Spleen (tissue), 11 donors: ENCODE measurements at regions not wholly inside any gene's neighbourhood (a gene's known extent, or its start where the extent isn't known, plus 50 kb on each side); places are given as distances from the start of the nearest gene placed in this dataset.
"Not testable (repeated sequence)": the region's sequence is repeated elsewhere in the genome, so short reads cannot be mapped to it uniquely, and the experiment has no call there.

Experiments
- DNase-seq: peaks from one replicate; pipeline ENCODE4 v3.0.0-alpha.2; 2020
- H3K27ac ChIP-seq, 8 donors: fragments of 200-600 bp; sonication (generic) in 7 of 8; 1 replicate in 4 of 8; 2 replicates in 4 of 8; pipeline versions ENCODE4 v1.5.0 to v1.8.0; 2016 to 2021; ENCODE audit warnings: inconsistent platforms in 4 of 8, mild to moderate bottlenecking in 4 of 8, moderate library complexity in 1 of 8
- H3K27me3 ChIP-seq, 7 donors: fragments of 200-600 bp; sonication (generic) in 6 of 7; replicated peaks in 1 of 7; 1 replicate in 4 of 7; 2 replicates in 3 of 7; pipeline versions ENCODE4 v1.5.0 to v1.8.0; 2016 to 2021; ENCODE audit warnings: inconsistent platforms in 3 of 7, mild to moderate bottlenecking in 1 of 7
- H3K36me3 ChIP-seq, 6 donors: fragments of 200-600 bp; sonication (generic) in 5 of 6; 1 replicate in 4 of 6; 2 replicates in 2 of 6; pipeline versions ENCODE4 v1.5.0 to v1.8.0; 2016 to 2021; ENCODE audit warnings: inconsistent platforms in 2 of 6
- H3K4me1 ChIP-seq, 6 donors: fragments of 200-600 bp; sonication (generic) in 5 of 6; 1 replicate in 3 of 6; 2 replicates in 3 of 6; pipeline versions ENCODE4 v1.5.0 to v1.8.0; 2016 to 2021; ENCODE audit warnings: inconsistent platforms in 3 of 6
- H3K4me3 ChIP-seq, 8 donors: fragments of 200-600 bp; sonication (generic) in 7 of 8; 1 replicate in 4 of 8; 2 replicates in 4 of 8; pipeline versions ENCODE4 v1.5.0 to v1.8.0; 2016 to 2021; ENCODE audit warnings: inconsistent platforms in 4 of 8, mild to moderate bottlenecking in 4 of 8, moderate library complexity in 2 of 8
- H3K9me3 ChIP-seq, 8 donors: fragments of 200-600 bp; sonication (generic) in 7 of 8; 1 replicate in 4 of 8; 2 replicates in 4 of 8; pipeline versions ENCODE4 v1.5.0 to v1.8.0; 2016 to 2021; ENCODE audit warnings: inconsistent platforms in 4 of 8
- POLR2A ChIP-seq, 3 donors: fragments of 450-650 bp; IDR thresholded peaks; one replicate each; pipeline ENCODE4 v1.5.1; 2017; ENCODE audit warnings: antibody characterized with exemption in 3 of 3, mild to moderate bottlenecking in 1 of 3
- POLR2AphosphoS5 ChIP-seq, 3 donors: sonication (generic); formaldehyde crosslinking; IDR thresholded peaks; one replicate each; pipeline ENCODE4 v1.5.1; 2017; ENCODE audit warnings: antibody characterized with exemption in 3 of 3
- WGBS, 5 donors: extraction: QIAGEN DNeasy Blood & Tissue Kit in 3 of 5; methylation state at CpG; one replicate each; pipeline versions ENCODE4 v1.1.5 to v1.1.7; 2013 to 2018; 5-methylcytosine and 5-hydroxymethylcytosine counted together
- intact Hi-C: fragments of 100-400 bp; cut with DNase I; formaldehyde crosslinking; loops from one replicate; pipeline ENCODE4 v1.15.0; 2023; ENCODE audit warnings: low total_unique reads
- TF ChIP-seq, protein P1 (sequence below), 11 experiments: fragments of 200-600 bp in 7 of 11; fragments of 450-650 bp in 4 of 11; sonication (generic) in 4 of 11; IDR thresholded peaks in 8 of 11; conservative IDR thresholded peaks in 3 of 11; 1 replicate in 7 of 11; 2 replicates in 4 of 11; pipeline versions ENCODE4 v1.4.0 to v1.8.0; 2016 to 2021; ENCODE audit warnings: antibody characterized with exemption in 11 of 11, inconsistent platforms in 4 of 11, mild to moderate bottlenecking in 1 of 11
- donor health status: healthy with polysubstance abuse.
- donor health status: DM: no; HTN: no; CAD: no; lungs with moderate emphysema.
- donor health status: DM: no; HTN: no; CAD: no.
- donor health status: Bipolar disorder and iron deficiency.
- donor health status: healthy.
- donor health status: DM: no; HTN: no; CAD: no.
- donor health status: DM: yes; HTN: yes; CAD: no.

DNA sequence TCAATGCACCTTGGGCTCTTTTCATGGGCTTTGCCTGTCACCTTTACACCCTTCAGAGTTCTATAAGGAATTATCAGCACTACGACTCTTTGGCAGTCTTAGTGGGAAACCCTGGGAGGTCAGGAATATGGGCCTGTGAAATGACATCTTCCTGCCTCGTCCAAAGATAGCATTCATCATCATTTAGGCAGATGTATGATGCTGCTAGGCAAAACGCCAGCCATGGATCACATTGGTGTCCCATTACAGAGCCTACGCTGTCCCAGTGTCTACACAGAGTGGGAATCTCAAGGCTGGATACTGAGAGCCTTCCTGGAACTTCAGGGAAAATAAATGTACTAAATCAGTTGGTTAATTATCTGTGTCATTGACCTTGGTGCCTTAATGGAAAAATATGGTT is 259.4 kb upstream of the CELF2 start:
- no peak for TF ChIP-seq POLR2AphosphoS5 (IDR thresholded peaks at IDR 0.05)
- TF ChIP-seq POLR2A (IDR thresholded peaks at IDR 0.05), result no peak
- TF ChIP-seq, protein P1, sequence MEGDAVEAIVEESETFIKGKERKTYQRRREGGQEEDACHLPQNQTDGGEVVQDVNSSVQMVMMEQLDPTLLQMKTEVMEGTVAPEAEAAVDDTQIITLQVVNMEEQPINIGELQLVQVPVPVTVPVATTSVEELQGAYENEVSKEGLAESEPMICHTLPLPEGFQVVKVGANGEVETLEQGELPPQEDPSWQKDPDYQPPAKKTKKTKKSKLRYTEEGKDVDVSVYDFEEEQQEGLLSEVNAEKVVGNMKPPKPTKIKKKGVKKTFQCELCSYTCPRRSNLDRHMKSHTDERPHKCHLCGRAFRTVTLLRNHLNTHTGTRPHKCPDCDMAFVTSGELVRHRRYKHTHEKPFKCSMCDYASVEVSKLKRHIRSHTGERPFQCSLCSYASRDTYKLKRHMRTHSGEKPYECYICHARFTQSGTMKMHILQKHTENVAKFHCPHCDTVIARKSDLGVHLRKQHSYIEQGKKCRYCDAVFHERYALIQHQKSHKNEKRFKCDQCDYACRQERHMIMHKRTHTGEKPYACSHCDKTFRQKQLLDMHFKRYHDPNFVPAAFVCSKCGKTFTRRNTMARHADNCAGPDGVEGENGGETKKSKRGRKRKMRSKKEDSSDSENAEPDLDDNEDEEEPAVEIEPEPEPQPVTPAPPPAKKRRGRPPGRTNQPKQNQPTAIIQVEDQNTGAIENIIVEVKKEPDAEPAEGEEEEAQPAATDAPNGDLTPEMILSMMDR (IDR thresholded peaks at IDR 0.05 in 8 of 11, conservative IDR thresholded peaks at IDR 0.05 in 3 of 11), result no peak
- Histone ChIP-seq H3K36me3 (no peaks in the 10 kb centered on the region), H3K27ac (no peak overlapping the region), H3K4me3 (no peak overlapping the region), H3K27me3 (no peaks in the 10 kb centered on the region), H3K4me1 (no peaks in the 10 kb centered on the region), H3K9me3 (no peaks in the 10 kb centered on the region)
- intact Hi-C loops, result no loop called here
- 55 to 76% (median 73%) methylated on average over 4 of the region's 4 CpGs for WGBS, 5 donors
- DNase-seq, result no peak

DNA sequence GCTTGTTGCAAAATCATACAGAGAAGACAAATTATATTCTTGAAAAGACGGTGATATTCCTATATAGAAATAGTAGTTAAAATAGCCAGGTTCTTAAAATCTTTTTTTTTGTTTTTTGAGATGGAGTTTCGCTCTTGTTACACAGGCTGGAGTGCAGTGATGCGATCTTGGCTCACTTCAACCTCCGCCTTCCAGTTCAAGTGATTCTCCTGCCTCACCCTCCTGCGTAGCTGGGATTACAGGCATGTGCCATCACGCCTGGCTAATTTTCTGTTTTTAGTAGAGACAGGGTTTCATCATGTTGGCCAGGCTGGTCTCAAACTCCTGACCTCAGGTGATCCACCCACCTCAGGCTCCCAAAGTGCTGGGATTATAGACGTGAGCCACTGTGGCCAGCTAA is 257.9 kb upstream of the CELF2 start:
- WGBS, 5 donors, result 84 to 92% (median 90%) methylated on average over 7 of the region's 7 CpGs
- intact Hi-C loops, DNase-seq: not testable (repeated sequence)

DNA sequence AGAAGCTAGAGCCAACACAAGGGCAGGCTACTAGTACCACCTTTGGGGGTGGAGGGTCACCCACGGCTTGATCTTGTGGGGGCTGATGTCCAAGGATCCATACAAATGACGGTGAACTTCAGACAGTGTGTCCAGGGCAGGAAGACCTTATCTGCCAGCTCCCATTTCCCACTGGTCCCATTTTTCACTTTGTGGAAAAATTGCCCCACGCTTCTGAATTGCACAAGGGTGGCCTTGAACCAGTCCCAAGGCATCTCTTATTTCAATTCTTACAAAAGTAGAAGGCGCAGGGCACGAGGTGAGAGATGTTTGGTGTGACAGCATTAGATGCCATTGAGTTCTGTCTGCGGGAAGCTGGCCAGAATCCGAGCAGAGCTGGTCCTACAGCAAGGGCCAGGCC is 252.7 kb upstream of the CELF2 start:
- WGBS, 5 donors, result 78 to 87% (median 85%) methylated on average over 7 of the region's 7 CpGs
- intact Hi-C loops, result no loop called here

More for the DNA sequence above, 257.9 kb upstream of the CELF2 start:
- H3K27me3 ChIP-seq, H3K27ac ChIP-seq, H3K4me3 ChIP-seq, H3K36me3 ChIP-seq, H3K9me3 ChIP-seq, H3K4me1 ChIP-seq: not testable (repeated sequence)

DNA sequence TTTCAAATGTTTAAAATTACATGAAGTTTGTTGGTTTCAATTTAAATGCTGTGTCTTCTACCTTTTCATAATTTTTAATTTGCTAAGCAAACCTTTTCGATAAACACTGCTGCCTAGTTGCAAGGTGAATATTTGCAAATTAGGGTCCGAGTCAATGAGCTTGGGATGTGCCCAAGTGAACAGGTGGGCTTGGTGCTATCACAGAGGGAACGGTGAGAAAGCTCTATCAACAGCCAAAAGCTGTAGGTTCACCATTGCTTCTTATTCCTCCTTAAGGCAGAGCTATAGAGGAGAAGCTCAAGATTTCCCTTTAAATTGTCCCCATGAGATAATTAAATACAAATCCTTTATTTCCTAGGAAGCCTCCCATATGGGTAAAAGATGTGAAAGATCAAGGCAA is 245.3 kb upstream of the CELF2 start:
- 78 to 94% (median 87%) methylated on average over 3 of the region's 3 CpGs for WGBS, 5 donors
- intact Hi-C loops, result no loop called here
- H3K27ac ChIP-seq, result no peak overlapping the region
- TF ChIP-seq POLR2A (IDR thresholded peaks at IDR 0.05), result no peak
- TF ChIP-seq, protein P1 (IDR thresholded peaks at IDR 0.05 in 8 of 11, conservative IDR thresholded peaks at IDR 0.05 in 3 of 11), result no peak
- no peak for TF ChIP-seq POLR2AphosphoS5 (IDR thresholded peaks at IDR 0.05)
- H3K4me1 ChIP-seq, result no peaks in the 10 kb centered on the region
- H3K4me3 ChIP-seq, result no peak overlapping the region
- no peaks in the 10 kb centered on the region for H3K27me3 ChIP-seq
- no peaks in the 10 kb centered on the region for H3K36me3 ChIP-seq
- no peaks in the 10 kb centered on the region for H3K9me3 ChIP-seq
- no peak for DNase-seq

More for the DNA sequence above, 252.7 kb upstream of the CELF2 start:
- no peak for DNase-seq
- H3K4me1 ChIP-seq, result no peaks in the 10 kb centered on the region
- no peak overlapping the region for H3K4me3 ChIP-seq
- no peak for TF ChIP-seq POLR2A (IDR thresholded peaks at IDR 0.05)
- TF ChIP-seq, protein P1 (IDR thresholded peaks at IDR 0.05 in 8 of 11, conservative IDR thresholded peaks at IDR 0.05 in 3 of 11), result no peak
- no peak for TF ChIP-seq POLR2AphosphoS5 (IDR thresholded peaks at IDR 0.05)
- H3K27ac ChIP-seq, result no peak overlapping the region
- H3K27me3 ChIP-seq, result no peaks in the 10 kb centered on the region
- H3K9me3 ChIP-seq, result no peaks in the 10 kb centered on the region
- H3K36me3 ChIP-seq, result no peaks in the 10 kb centered on the region

DNA sequence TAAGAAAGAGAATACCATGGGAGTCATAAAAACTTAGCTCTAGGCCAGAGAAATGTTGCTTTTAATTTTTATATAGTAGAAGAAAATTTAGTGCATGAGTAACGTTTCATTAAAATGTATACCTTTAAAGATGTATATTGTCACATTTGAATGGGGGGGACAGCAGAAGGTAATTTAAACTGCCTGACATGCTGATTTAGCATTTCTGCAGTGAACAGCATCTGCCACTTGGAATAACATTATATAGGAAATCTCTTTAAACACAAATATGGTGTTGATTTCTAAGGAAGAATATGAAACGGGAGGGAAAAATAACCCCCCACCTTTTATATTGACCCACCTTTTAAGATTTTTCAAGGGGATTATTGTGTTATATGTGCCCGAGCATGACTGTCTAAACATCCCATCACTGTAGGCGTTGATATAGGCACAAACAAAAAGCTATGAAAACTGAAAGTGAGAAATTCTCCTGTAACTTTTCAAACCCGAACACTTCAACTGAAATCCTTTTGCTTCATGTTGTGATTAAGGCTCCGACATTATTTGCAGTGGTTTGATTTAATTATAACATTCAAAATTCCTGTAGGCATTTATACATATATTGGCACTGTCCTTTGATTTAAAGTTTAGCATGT is 244.7 kb upstream of the CELF2 start:
- 79 to 94% (median 89%) methylated on average over 6 of the region's 6 CpGs for WGBS, 5 donors
- no peaks in the 10 kb centered on the region for H3K36me3 ChIP-seq
- intact Hi-C loops, result no loop called here
- H3K27ac ChIP-seq, result no peak overlapping the region
- H3K27me3 ChIP-seq, result no peaks in the 10 kb centered on the region
- no peaks in the 10 kb centered on the region for H3K9me3 ChIP-seq
- no peak for DNase-seq
- no peak overlapping the region for H3K4me3 ChIP-seq
- TF ChIP-seq POLR2AphosphoS5 (IDR thresholded peaks at IDR 0.05) (no peak), POLR2A (IDR thresholded peaks at IDR 0.05) (no peak)
- TF ChIP-seq, protein P1 (IDR thresholded peaks at IDR 0.05 in 8 of 11, conservative IDR thresholded peaks at IDR 0.05 in 3 of 11), result no peak
- H3K4me1 ChIP-seq, result no peaks in the 10 kb centered on the region
